ENCODE measurements at regions not wholly inside any gene's neighbourhood (a gene's known extent, or its start where the extent isn't known, plus 50 kb on each side); places are given as distances from the start of the nearest gene placed in this dataset.

DNA sequence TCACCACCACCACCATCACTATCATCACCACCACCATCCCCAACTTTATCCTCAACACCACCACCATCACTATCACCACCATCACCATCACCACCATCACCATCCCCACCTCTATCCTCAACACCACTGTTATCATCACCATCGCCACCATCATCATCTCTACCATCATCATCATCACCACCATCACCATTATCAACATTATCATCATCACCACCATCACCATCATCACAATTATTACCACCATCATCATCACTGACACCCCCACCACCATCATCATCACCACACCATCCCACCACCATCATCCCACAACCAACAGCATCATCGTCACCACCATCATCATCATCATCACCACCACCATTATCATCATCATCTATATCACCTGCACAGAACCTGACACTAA lies 188.4 kb upstream of the PWP1 start:
- TF ChIP-seq, protein P1, sequence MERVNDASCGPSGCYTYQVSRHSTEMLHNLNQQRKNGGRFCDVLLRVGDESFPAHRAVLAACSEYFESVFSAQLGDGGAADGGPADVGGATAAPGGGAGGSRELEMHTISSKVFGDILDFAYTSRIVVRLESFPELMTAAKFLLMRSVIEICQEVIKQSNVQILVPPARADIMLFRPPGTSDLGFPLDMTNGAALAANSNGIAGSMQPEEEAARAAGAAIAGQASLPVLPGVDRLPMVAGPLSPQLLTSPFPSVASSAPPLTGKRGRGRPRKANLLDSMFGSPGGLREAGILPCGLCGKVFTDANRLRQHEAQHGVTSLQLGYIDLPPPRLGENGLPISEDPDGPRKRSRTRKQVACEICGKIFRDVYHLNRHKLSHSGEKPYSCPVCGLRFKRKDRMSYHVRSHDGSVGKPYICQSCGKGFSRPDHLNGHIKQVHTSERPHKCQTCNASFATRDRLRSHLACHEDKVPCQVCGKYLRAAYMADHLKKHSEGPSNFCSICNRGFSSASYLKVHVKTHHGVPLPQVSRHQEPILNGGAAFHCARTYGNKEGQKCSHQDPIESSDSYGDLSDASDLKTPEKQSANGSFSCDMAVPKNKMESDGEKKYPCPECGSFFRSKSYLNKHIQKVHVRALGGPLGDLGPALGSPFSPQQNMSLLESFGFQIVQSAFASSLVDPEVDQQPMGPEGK (CRISPR knock-in tag; IDR thresholded peaks at IDR 0.05; ENCODE audit: borderline replicate concordance), result no peak
- TF ChIP-seq RARB (CRISPR knock-in tag; IDR thresholded peaks at IDR 0.05) (no peak), PPARA (CRISPR knock-in tag; IDR thresholded peaks at IDR 0.05; ENCODE audit: borderline replicate concordance) (no peak)
